ENCODE measurements at regions not wholly inside any gene's neighbourhood (a gene's known extent, or its start where the extent isn't known, plus 50 kb on each side); places are given as distances from the start of the nearest gene placed in this dataset.
"Not testable (repeated sequence)": the region's sequence is repeated elsewhere in the genome, so short reads cannot be mapped to it uniquely, and the experiment has no call there.

- no peaks in the 10 kb centered on the region for H3K36me3 ChIP-seq (ENCODE audit: insufficient read depth, low read length)
- no peaks in the 10 kb centered on the region for H3K4me1 ChIP-seq (ENCODE audit: insufficient read depth, low read length)
- no peaks in the 10 kb centered on the region for H4K20me1 ChIP-seq (ENCODE audit: insufficient read depth, low read length)
- H3K4me3 ChIP-seq (ENCODE audit: insufficient read depth, low read length): no peak overlapping the region
- H3K79me2 ChIP-seq (ENCODE audit: insufficient read depth, low read length): no peaks in the 10 kb centered on the region
- DNase-seq (ENCODE audit: insufficient read length, low spot score, missing footprints): no peak
- no peak overlapping the region for H2AFZ ChIP-seq (ENCODE audit: low read length)
- TF ChIP-seq, protein P1, sequence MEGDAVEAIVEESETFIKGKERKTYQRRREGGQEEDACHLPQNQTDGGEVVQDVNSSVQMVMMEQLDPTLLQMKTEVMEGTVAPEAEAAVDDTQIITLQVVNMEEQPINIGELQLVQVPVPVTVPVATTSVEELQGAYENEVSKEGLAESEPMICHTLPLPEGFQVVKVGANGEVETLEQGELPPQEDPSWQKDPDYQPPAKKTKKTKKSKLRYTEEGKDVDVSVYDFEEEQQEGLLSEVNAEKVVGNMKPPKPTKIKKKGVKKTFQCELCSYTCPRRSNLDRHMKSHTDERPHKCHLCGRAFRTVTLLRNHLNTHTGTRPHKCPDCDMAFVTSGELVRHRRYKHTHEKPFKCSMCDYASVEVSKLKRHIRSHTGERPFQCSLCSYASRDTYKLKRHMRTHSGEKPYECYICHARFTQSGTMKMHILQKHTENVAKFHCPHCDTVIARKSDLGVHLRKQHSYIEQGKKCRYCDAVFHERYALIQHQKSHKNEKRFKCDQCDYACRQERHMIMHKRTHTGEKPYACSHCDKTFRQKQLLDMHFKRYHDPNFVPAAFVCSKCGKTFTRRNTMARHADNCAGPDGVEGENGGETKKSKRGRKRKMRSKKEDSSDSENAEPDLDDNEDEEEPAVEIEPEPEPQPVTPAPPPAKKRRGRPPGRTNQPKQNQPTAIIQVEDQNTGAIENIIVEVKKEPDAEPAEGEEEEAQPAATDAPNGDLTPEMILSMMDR (IDR thresholded peaks at IDR 0.05; ENCODE audit: extremely low read depth, low read depth, low read length): no peak
- no peak overlapping the region for H3K27ac ChIP-seq (ENCODE audit: low read depth, low read length)
- H3K9me3 ChIP-seq (ENCODE audit: low read depth, low read length): peaks cover 2% of the 10 kb centered on the region
- no peaks in the 10 kb centered on the region for H3K27me3 ChIP-seq (ENCODE audit: insufficient read depth, low read length)
- H3K4me2 ChIP-seq (ENCODE audit: insufficient read depth, low read length): no peak overlapping the region
These were observed 347.3 kb downstream of the TEX29 start for GRCh38 chr13:111667757-111668156.

DNA sequence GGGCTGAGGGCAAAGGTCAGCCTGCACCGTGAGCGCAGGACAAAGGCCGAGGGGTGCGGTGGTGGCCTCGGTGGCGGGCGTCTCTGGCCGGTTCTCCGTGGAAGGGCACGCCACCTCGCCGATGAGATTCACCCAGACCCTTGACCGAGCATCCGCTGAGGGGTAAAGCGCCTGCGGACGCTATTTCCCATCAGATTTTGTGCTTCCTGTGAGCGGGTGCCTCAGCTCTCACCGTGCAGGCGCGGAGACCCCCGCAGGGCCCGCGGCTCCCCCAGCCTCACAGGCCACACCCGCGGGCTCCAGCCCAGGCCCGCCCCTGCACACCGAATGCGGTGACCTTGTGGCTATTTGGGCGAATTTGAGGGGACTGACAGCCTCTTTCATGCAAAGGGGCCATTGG lies 348.0 kb downstream of the TEX29 start:
- Histone ChIP-seq H4K20me1 (ENCODE audit: insufficient read depth, low read length) (no peaks in the 10 kb centered on the region), H3K27ac (ENCODE audit: low read depth, low read length) (no peak overlapping the region), H3K4me1 (ENCODE audit: insufficient read depth, low read length) (no peaks in the 10 kb centered on the region), H2AFZ (ENCODE audit: low read length) (no peak overlapping the region), H3K4me3 (ENCODE audit: insufficient read depth, low read length) (no peak overlapping the region), H3K36me3 (ENCODE audit: insufficient read depth, low read length) (no peaks in the 10 kb centered on the region), H3K4me2 (ENCODE audit: insufficient read depth, low read length) (no peak overlapping the region), H3K9me3 (ENCODE audit: low read depth, low read length) (peaks cover 2% of the 10 kb centered on the region), H3K27me3 (ENCODE audit: insufficient read depth, low read length) (no peaks in the 10 kb centered on the region), H3K79me2 (ENCODE audit: insufficient read depth, low read length) (no peaks in the 10 kb centered on the region)
- no peak for DNase-seq (ENCODE audit: insufficient read length, low spot score, missing footprints)
- TF ChIP-seq, protein P1 (IDR thresholded peaks at IDR 0.05; ENCODE audit: extremely low read depth, low read depth, low read length): no peak

DNA sequence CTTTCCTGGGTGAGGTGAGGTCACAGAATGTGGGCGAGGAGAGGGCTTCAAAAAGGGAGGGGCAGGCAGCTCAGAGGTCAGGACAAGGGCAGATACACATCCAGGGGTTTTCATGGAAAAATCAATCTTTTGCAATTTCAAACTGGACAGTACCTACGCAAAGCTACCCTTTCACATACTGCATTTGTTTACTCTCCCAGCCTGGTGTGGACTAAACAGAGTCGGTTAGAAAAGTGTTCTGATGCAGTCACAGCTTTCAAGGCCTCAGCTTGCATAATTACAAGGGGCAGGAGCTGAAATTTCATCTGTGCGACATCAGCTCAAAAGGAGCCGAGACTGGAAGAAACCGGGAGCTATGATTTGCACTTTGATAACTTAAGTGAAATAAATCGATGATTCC lies 351.8 kb downstream of the TEX29 start:
- H3K4me3 ChIP-seq (ENCODE audit: insufficient read depth, low read length); H3K4me2 ChIP-seq (ENCODE audit: insufficient read depth, low read length); H3K9me3 ChIP-seq (ENCODE audit: low read depth, low read length); H2AFZ ChIP-seq (ENCODE audit: low read length); H3K27ac ChIP-seq (ENCODE audit: low read depth, low read length); H4K20me1 ChIP-seq (ENCODE audit: insufficient read depth, low read length); H3K36me3 ChIP-seq (ENCODE audit: insufficient read depth, low read length); H3K79me2 ChIP-seq (ENCODE audit: insufficient read depth, low read length); H3K27me3 ChIP-seq (ENCODE audit: insufficient read depth, low read length); H3K4me1 ChIP-seq (ENCODE audit: insufficient read depth, low read length); DNase-seq (ENCODE audit: insufficient read length, low spot score, missing footprints): not testable (repeated sequence)

- H3K27ac ChIP-seq (ENCODE audit: low read depth, low read length); DNase-seq (ENCODE audit: insufficient read length, low spot score, missing footprints); H3K9me3 ChIP-seq (ENCODE audit: low read depth, low read length); H3K27me3 ChIP-seq (ENCODE audit: insufficient read depth, low read length); H3K4me1 ChIP-seq (ENCODE audit: insufficient read depth, low read length); H2AFZ ChIP-seq (ENCODE audit: low read length); H3K4me3 ChIP-seq (ENCODE audit: insufficient read depth, low read length); H3K79me2 ChIP-seq (ENCODE audit: insufficient read depth, low read length); H3K36me3 ChIP-seq (ENCODE audit: insufficient read depth, low read length); H4K20me1 ChIP-seq (ENCODE audit: insufficient read depth, low read length); H3K4me2 ChIP-seq (ENCODE audit: insufficient read depth, low read length): not testable (repeated sequence)
These were observed 357.9 kb downstream of the TEX29 start for GRCh38 chr13:111678120-111678882.

DNA sequence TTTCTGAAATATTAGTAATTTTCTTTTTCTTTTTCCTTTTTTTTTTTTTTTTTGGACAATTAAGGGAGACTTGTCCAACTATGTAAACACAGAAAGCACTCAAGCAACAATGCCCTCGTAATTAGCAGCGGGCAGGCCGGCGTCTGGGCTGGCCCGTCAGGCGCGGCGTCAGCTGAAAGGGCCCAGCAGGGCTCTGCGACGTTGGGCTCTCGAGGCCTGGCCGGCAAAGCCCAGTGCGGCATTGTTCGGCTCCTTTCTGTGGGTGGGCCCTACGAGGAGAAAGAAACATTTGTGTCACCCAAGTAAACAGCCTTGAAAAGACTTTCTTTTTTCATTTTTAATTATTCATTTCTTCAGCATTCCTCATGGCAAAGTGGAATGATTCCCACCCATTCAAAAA lies 359.2 kb downstream of the TEX29 start:
- H3K27ac ChIP-seq (ENCODE audit: low read depth, low read length); H3K4me2 ChIP-seq (ENCODE audit: insufficient read depth, low read length); H3K27me3 ChIP-seq (ENCODE audit: insufficient read depth, low read length); DNase-seq (ENCODE audit: insufficient read length, low spot score, missing footprints); H4K20me1 ChIP-seq (ENCODE audit: insufficient read depth, low read length); H2AFZ ChIP-seq (ENCODE audit: low read length); H3K4me3 ChIP-seq (ENCODE audit: insufficient read depth, low read length); H3K79me2 ChIP-seq (ENCODE audit: insufficient read depth, low read length); H3K9me3 ChIP-seq (ENCODE audit: low read depth, low read length); H3K36me3 ChIP-seq (ENCODE audit: insufficient read depth, low read length); H3K4me1 ChIP-seq (ENCODE audit: insufficient read depth, low read length): not testable (repeated sequence)

DNA sequence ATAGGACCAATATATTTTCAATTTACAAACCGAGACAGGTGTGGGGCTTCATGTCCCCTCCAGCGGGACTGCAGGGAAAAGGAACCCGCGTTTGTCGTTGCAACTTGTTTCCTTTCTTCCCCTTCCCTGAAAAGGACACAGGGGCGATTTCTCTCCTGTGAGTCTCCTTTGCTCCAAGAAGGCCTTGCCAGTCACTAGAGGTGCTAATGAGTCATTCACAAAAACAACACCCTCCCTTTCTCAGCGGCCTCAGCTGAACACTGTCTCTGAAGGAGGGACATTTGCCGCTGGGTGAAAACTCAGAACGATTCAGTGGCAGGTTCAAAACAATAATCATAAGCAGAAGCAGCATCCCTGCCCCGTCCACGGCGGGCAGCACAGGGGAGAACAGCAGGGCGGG lies 359.7 kb downstream of the TEX29 start:
- not testable (repeated sequence) for H4K20me1 ChIP-seq (ENCODE audit: insufficient read depth, low read length); H3K9me3 ChIP-seq (ENCODE audit: low read depth, low read length); H3K4me2 ChIP-seq (ENCODE audit: insufficient read depth, low read length); H3K79me2 ChIP-seq (ENCODE audit: insufficient read depth, low read length); H3K4me3 ChIP-seq (ENCODE audit: insufficient read depth, low read length); H3K36me3 ChIP-seq (ENCODE audit: insufficient read depth, low read length); H3K4me1 ChIP-seq (ENCODE audit: insufficient read depth, low read length); H3K27ac ChIP-seq (ENCODE audit: low read depth, low read length); H2AFZ ChIP-seq (ENCODE audit: low read length); DNase-seq (ENCODE audit: insufficient read length, low spot score, missing footprints); H3K27me3 ChIP-seq (ENCODE audit: insufficient read depth, low read length)

DNA sequence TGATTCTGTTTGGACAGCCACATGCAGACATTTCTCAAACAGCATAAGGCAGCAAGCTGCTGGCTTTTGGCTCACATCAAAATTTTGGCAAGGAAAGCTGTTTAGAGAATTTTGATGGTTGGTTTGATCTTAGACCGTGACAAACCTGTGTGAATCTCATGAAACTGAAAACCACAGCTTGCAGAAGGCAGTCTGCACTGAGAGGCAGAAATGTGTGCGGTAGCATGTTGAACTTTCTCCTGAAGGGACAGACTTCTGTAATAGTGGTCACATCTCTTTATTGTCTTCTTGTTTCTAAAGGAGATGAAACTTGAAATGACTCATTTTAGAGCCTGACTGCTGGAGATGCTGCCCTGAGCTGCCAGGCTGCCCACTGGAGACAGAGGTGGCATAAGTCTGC lies 371.6 kb downstream of the TEX29 start:
- not testable (repeated sequence) for H2AFZ ChIP-seq (ENCODE audit: low read length); DNase-seq (ENCODE audit: insufficient read length, low spot score, missing footprints); H3K4me1 ChIP-seq (ENCODE audit: insufficient read depth, low read length); H3K9me3 ChIP-seq (ENCODE audit: low read depth, low read length); H3K79me2 ChIP-seq (ENCODE audit: insufficient read depth, low read length); H3K27ac ChIP-seq (ENCODE audit: low read depth, low read length); H3K36me3 ChIP-seq (ENCODE audit: insufficient read depth, low read length); H3K27me3 ChIP-seq (ENCODE audit: insufficient read depth, low read length); H3K4me3 ChIP-seq (ENCODE audit: insufficient read depth, low read length); H3K4me2 ChIP-seq (ENCODE audit: insufficient read depth, low read length); H4K20me1 ChIP-seq (ENCODE audit: insufficient read depth, low read length)

DNA sequence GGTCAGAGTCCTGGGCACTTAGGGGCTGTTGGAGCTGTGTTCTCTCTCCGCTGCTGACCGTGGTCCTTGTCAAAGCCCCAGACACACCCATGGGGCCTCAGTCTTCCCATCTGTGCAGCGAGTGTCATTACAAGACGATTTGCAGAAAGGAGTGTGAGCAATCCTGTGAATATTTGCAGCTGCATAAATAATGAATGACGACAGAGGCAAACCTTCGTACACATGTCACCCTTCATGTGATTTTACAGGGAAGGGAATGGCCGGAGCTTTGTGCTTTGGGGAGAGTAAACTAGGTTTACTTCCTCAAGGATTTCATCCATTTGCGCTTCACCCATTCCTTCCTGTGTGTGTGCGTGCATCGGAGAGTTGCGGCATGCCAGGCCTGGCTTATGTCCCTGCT lies 370.8 kb upstream of the SOX1 start:
- H3K4me3 ChIP-seq (ENCODE audit: insufficient read depth, low read length); H3K4me2 ChIP-seq (ENCODE audit: insufficient read depth, low read length); H3K9me3 ChIP-seq (ENCODE audit: low read depth, low read length); H3K79me2 ChIP-seq (ENCODE audit: insufficient read depth, low read length); H3K4me1 ChIP-seq (ENCODE audit: insufficient read depth, low read length); H3K27me3 ChIP-seq (ENCODE audit: insufficient read depth, low read length); H4K20me1 ChIP-seq (ENCODE audit: insufficient read depth, low read length); H3K36me3 ChIP-seq (ENCODE audit: insufficient read depth, low read length); H2AFZ ChIP-seq (ENCODE audit: low read length); DNase-seq (ENCODE audit: insufficient read length, low spot score, missing footprints); H3K27ac ChIP-seq (ENCODE audit: low read depth, low read length): not testable (repeated sequence)
